Cardiac septum (tissue), 1 donor: ENCODE measurements at regions not wholly inside any gene's neighbourhood (a gene's known extent, or its start where the extent isn't known, plus 50 kb on each side); places are given as distances from the start of the nearest gene placed in this dataset.
"Not testable (repeated sequence)": the region's sequence is repeated elsewhere in the genome, so short reads cannot be mapped to it uniquely, and the experiment has no call there.

Experiments used
- DNase-seq: peaks from one replicate; pipeline ENCODE4 v3.0.0-alpha.2; 2020; ENCODE audit warnings: low spot score
- intact Hi-C: fragments of 100-400 bp; cut with DNase I; formaldehyde crosslinking; loops from one replicate; pipeline ENCODE4 v1.14.0; 2022
- donor health status: DM: no; HTN: no; CAD: no.

GRCh38 chr4:78660559-78660958 is 109.0 kb downstream of the ANXA3 start:
- intact Hi-C loops, result no loop called here
- no peak for DNase-seq

- DNase-seq, result no peak
- intact Hi-C loops, result no loop called here
Observed at GRCh38 chr4:78661086-78661690, 109.6 kb downstream of the ANXA3 start.

GRCh38 chr4:78661921-78662521 is 110.5 kb downstream of the ANXA3 start:
- intact Hi-C loops, result no loop called here
- no peak for DNase-seq

- intact Hi-C loops, result no loop called here
- DNase-seq, result no peak
Observed at GRCh38 chr4:78662658-78663057, 111.1 kb downstream of the ANXA3 start.

GRCh38 chr4:78664296-78664695 is 111.9 kb upstream of the BMP2K start:
- intact Hi-C loops, DNase-seq: not testable (repeated sequence)

- no peak for DNase-seq
- intact Hi-C loops, result no loop called here
Observed at GRCh38 chr4:78665216-78665770, 110.9 kb upstream of the BMP2K start.

GRCh38 chr4:78666830-78667258 is 109.3 kb upstream of the BMP2K start:
- intact Hi-C loops, result no loop called here
- no peak for DNase-seq

- intact Hi-C loops, result no loop called here
- no peak for DNase-seq
Observed at GRCh38 chr4:78667325-78667724, 108.8 kb upstream of the BMP2K start.

GRCh38 chr4:78667764-78668163 is 108.4 kb upstream of the BMP2K start:
- intact Hi-C loops, result no loop called here
- DNase-seq, result no peak

GRCh38 chr4:78669453-78669852 is 106.7 kb upstream of the BMP2K start:
- no peak for DNase-seq
- intact Hi-C loops, result no loop called here

GRCh38 chr4:78671903-78672815 is 104.0 kb upstream of the BMP2K start:
- intact Hi-C loops, result no loop called here
- DNase-seq, result no peak

- DNase-seq, result no peak
- intact Hi-C loops, result no loop called here
Observed at GRCh38 chr4:78673337-78673736, 102.8 kb upstream of the BMP2K start.

- no peak for DNase-seq
- intact Hi-C loops, result no loop called here
Observed at GRCh38 chr4:78675325-78675724, 100.8 kb upstream of the BMP2K start.

- intact Hi-C loops, result no loop called here
Observed at GRCh38 chr4:78682070-78682469, 94.1 kb upstream of the BMP2K start.

GRCh38 chr4:78683352-78683751 is 92.8 kb upstream of the BMP2K start:
- no peak for DNase-seq
- intact Hi-C loops, result no loop called here

More at GRCh38 chr4:78682070-78682469, 94.1 kb upstream of the BMP2K start:
- no peak for DNase-seq

- intact Hi-C loops, result no loop called here
Observed at GRCh38 chr4:78684325-78685079, 91.6 kb upstream of the BMP2K start.

GRCh38 chr4:78687818-78688217 is 88.3 kb upstream of the BMP2K start:
- DNase-seq, result no peak
- intact Hi-C loops, result no loop called here

More at GRCh38 chr4:78684325-78685079, 91.6 kb upstream of the BMP2K start:
- DNase-seq, result no peak

- no peak for DNase-seq
- intact Hi-C loops, result no loop called here
Observed at GRCh38 chr4:78688366-78688765, 87.8 kb upstream of the BMP2K start.

GRCh38 chr4:78689261-78689660 is 86.9 kb upstream of the BMP2K start:
- intact Hi-C loops, result no loop called here
- DNase-seq, result no peak
